KMS-11 (cell line): ENCODE measurements at regions not wholly inside any gene's neighbourhood (a gene's known extent, or its start where the extent isn't known, plus 50 kb on each side); places are given as distances from the start of the nearest gene placed in this dataset.

Experiments
- H2AFZ ChIP-seq: fragments of 200-600 bp; sonication (generic); 2 replicates; pipeline ENCODE4 v1.6.1; 2016; ENCODE audit warnings: antibody characterized with exemption, mixed run types, low read depth
- H3K27ac ChIP-seq: fragments of 200-600 bp; sonication (generic); 2 replicates; pipeline ENCODE4 v1.6.1; 2016; ENCODE audit warnings: mild to moderate bottlenecking, mixed run types
- H3K27me3 ChIP-seq: fragments of 200-600 bp; sonication (generic); 2 replicates; pipeline ENCODE4 v1.6.1; 2017; ENCODE audit warnings: mild to moderate bottlenecking, low read depth, mixed run types, moderate library complexity; ENCODE audit not compliant: insufficient read depth
- H3K36me3 ChIP-seq: fragments of 200-600 bp; sonication (generic); 2 replicates; pipeline ENCODE4 v1.6.1; 2017; ENCODE audit warnings: mild to moderate bottlenecking, mixed run types; ENCODE audit not compliant: insufficient read depth
- H3K4me1 ChIP-seq: fragments of 200-600 bp; sonication (generic); 2 replicates; pipeline ENCODE4 v1.6.1; 2016; ENCODE audit warnings: mild to moderate bottlenecking, low read depth, mixed run types; ENCODE audit not compliant: poor library complexity, severe bottlenecking
- H3K4me2 ChIP-seq: fragments of 200-600 bp; sonication (generic); 2 replicates; pipeline ENCODE4 v1.7.0; 2016; ENCODE audit warnings: mild to moderate bottlenecking, mixed run types
- H3K4me3 ChIP-seq: fragments of 200-600 bp; sonication (generic); IDR thresholded peaks from 2 replicates; pipeline ENCODE4 v1.6.1; 2017; ENCODE audit warnings: low read depth, low read length, mixed read lengths; ENCODE audit not compliant: insufficient read depth
- H3K79me2 ChIP-seq: fragments of 200-600 bp; sonication (generic); 2 replicates; pipeline ENCODE4 v1.6.1; 2016; ENCODE audit warnings: low read depth, mixed run types; ENCODE audit not compliant: insufficient read depth
- H3K9ac ChIP-seq: fragments of 200-600 bp; sonication (generic); 2 replicates; pipeline ENCODE4 v1.6.1; 2016; ENCODE audit warnings: mild to moderate bottlenecking, mixed run types
- H4K20me1 ChIP-seq: fragments of 200-600 bp; sonication (generic); 2 replicates; pipeline ENCODE4 v1.6.1; 2016; ENCODE audit warnings: mild to moderate bottlenecking, mixed run types; ENCODE audit not compliant: insufficient read depth
- CTCF ChIP-seq: fragments of 200-600 bp; sonication (generic); conservative IDR thresholded peaks from 2 replicates; pipeline ENCODE4 v1.6.1; 2017; ENCODE audit warnings: low read depth, mild to moderate bottlenecking, antibody characterized with exemption, low read length, moderate library complexity, mixed read lengths

GRCh38 chr12:58496411-58497190, 423.7 kb downstream of the LRIG3 start:
- no peaks in the 10 kb centered on the region for H3K27me3 ChIP-seq

GRCh38 chr12:58500399-58500798, 419.9 kb downstream of the LRIG3 start:
- H3K9ac ChIP-seq = no peak overlapping the region
- no peak overlapping the region for H3K4me3 ChIP-seq

More at GRCh38 chr12:58496411-58497190, 423.7 kb downstream of the LRIG3 start:
- Histone ChIP-seq H4K20me1 (no peaks in the 10 kb centered on the region), H3K79me2 (no peaks in the 10 kb centered on the region), H3K4me3 (no peak overlapping the region), H2AFZ (no peak overlapping the region), H3K27ac (no peak overlapping the region), H3K9ac (no peak overlapping the region), H3K36me3 (no peaks in the 10 kb centered on the region), H3K4me1 (peaks cover 9% of the 10 kb centered on the region), H3K4me2 (no peak overlapping the region)
- TF ChIP-seq CTCF = no peak

GRCh38 chr12:58502226-58502625, 418.1 kb downstream of the LRIG3 start:
- no peaks in the 10 kb centered on the region for H4K20me1 ChIP-seq
- H3K79me2 ChIP-seq = no peaks in the 10 kb centered on the region
- no peak overlapping the region for H3K4me3 ChIP-seq
- peak overlapping the region; percentile 49 for H3K4me2 ChIP-seq
- H3K27ac ChIP-seq = peak overlapping the region; percentile 33
- no peak for TF ChIP-seq CTCF
- H3K4me1 ChIP-seq = peaks cover 44% of the 10 kb centered on the region
- H2AFZ ChIP-seq = peak overlapping the region; percentile 15
- H3K36me3 ChIP-seq = no peaks in the 10 kb centered on the region
- H3K9ac ChIP-seq = peak overlapping the region; percentile 1; the same call in 1 of the 2 replicates
- no peaks in the 10 kb centered on the region for H3K27me3 ChIP-seq

More at GRCh38 chr12:58500399-58500798, 419.9 kb downstream of the LRIG3 start:
- Histone ChIP-seq H2AFZ (no peak overlapping the region), H3K27ac (no peak overlapping the region), H3K4me1 (peaks cover 44% of the 10 kb centered on the region), H3K27me3 (no peaks in the 10 kb centered on the region), H3K36me3 (no peaks in the 10 kb centered on the region), H4K20me1 (no peaks in the 10 kb centered on the region), H3K79me2 (no peaks in the 10 kb centered on the region), H3K4me2 (no peak overlapping the region)
- TF ChIP-seq CTCF = no peak

- Histone ChIP-seq H3K27ac (peak overlapping the region; percentile 33), H4K20me1 (no peaks in the 10 kb centered on the region), H3K36me3 (no peaks in the 10 kb centered on the region), H3K4me1 (peaks cover 44% of the 10 kb centered on the region), H3K9ac (no peak overlapping the region; the same call in 1 of the 2 replicates), H3K4me2 (peak overlapping the region; percentile 49), H3K4me3 (no peak overlapping the region), H3K79me2 (no peaks in the 10 kb centered on the region), H2AFZ (peak overlapping the region; percentile 6; the same call in 1 of the 2 replicates), H3K27me3 (no peaks in the 10 kb centered on the region)
- TF ChIP-seq CTCF = no peak
These were observed 417.5 kb downstream of the LRIG3 start for GRCh38 chr12:58502841-58503240.
